ENCODE measurements at regions not wholly inside any gene's neighbourhood (a gene's known extent, or its start where the extent isn't known, plus 50 kb on each side); places are given as distances from the start of the nearest gene placed in this dataset. TPM values are rescaled to one million over a fixed set of nuclear protein-coding genes. Genes with fewer than 3 reads are reported as not detected.

Small RNA genes lying in the stretch of these regions (small RNA-seq; reads per million reads assigned to genes)
- gene MTATP6P21 (not detected), gene RF00019 (not detected), gene RNA5SP231 (not detected), gene RNU6-229P (not detected), gene RNU6-832P (0.21 reads per million)

All from skeletal muscle satellite cell (primary cell).